SU-DHL-6 (cell line): ENCODE measurements at regions not wholly inside any gene's neighbourhood (a gene's known extent, or its start where the extent isn't known, plus 50 kb on each side); places are given as distances from the start of the nearest gene placed in this dataset.

Source experiments
- H2AFZ ChIP-seq: fragments of 200-600 bp; sonication (generic); 2 replicates; pipeline ENCODE4 v1.6.1; 2014; ENCODE audit warnings: low read depth, mild to moderate bottlenecking, moderate library complexity, mixed read lengths, antibody characterized with exemption, low read length; ENCODE audit not compliant: severe bottlenecking
- H3F3A ChIP-seq: fragments of 200-600 bp; shearing (Covaris generic); 2 replicates; pipeline ENCODE4 v1.6.0; 2016; ENCODE audit warnings: antibody characterized with exemption, mild to moderate bottlenecking; ENCODE audit not compliant: insufficient read depth
- H3K27ac ChIP-seq: fragments of 200-600 bp; sonication (generic); 2 replicates; pipeline ENCODE4 v1.5.1; 2016; ENCODE audit warnings: low read depth, mild to moderate bottlenecking, low read length, moderate library complexity, mixed read lengths
- H3K27me3 ChIP-seq: fragments of 200-600 bp; sonication (generic), shearing (Covaris generic); 2 replicates; pipeline ENCODE4 v1.6.0; 2014; ENCODE audit warnings: mild to moderate bottlenecking, low read length
- H3K36me3 ChIP-seq: fragments of 200-600 bp; sonication (generic); 2 replicates; pipeline ENCODE4 v1.6.1; 2014; ENCODE audit warnings: mild to moderate bottlenecking, low read length, mixed read lengths
- H3K4me2 ChIP-seq: fragments of 300-600, 200-600 bp; shearing (Covaris generic), sonication (generic); 2 replicates; pipeline ENCODE4 v1.6.0; 2014; ENCODE audit warnings: low read length, low read depth, mild to moderate bottlenecking; ENCODE audit not compliant: poor library complexity, severe bottlenecking
- H3K4me3 ChIP-seq: fragments of 200-600 bp; sonication (generic); 2 replicates; pipeline ENCODE4 v1.5.1; 2014; ENCODE audit warnings: antibody characterized with exemption, low read length, mild to moderate bottlenecking, mixed read lengths; ENCODE audit not compliant: insufficient read depth, poor library complexity, severe bottlenecking
- H3K79me2 ChIP-seq: fragments of 200-600 bp; sonication (generic); 2 replicates; pipeline ENCODE4 v1.6.1; 2014; ENCODE audit warnings: mild to moderate bottlenecking, low read length, moderate library complexity; ENCODE audit not compliant: insufficient read depth
- H3K9ac ChIP-seq: fragments of 200-600 bp; sonication (generic); 2 replicates; pipeline ENCODE4 v1.7.0; 2014; ENCODE audit warnings: mild to moderate bottlenecking, low read length
- H3K9me2 ChIP-seq: fragments of 200-600 bp; sonication (generic); replicated peaks from 2 replicates; pipeline ENCODE4 v1.6.1; 2014; ENCODE audit warnings: low read length; ENCODE audit not compliant: insufficient read depth
- H3K9me3 ChIP-seq: fragments of 200-600 bp; sonication (generic); 2 replicates; pipeline ENCODE4 v1.6.1; 2014; ENCODE audit warnings: low read length, mixed read lengths; ENCODE audit not compliant: insufficient read depth
- H4K20me1 ChIP-seq: fragments of 200-600 bp; sonication (generic); 2 replicates; pipeline ENCODE4 v1.6.1; 2014; ENCODE audit warnings: low read depth, mild to moderate bottlenecking, antibody characterized with exemption, low read length, moderate library complexity, mixed read lengths
- EZH2phosphoT487 ChIP-seq: fragments of 200-600 bp; sonication (generic), shearing (Covaris generic); conservative IDR thresholded peaks from 2 replicates; pipeline ENCODE4 v1.6.1; 2018; ENCODE audit warnings: mild to moderate bottlenecking, antibody characterized with exemption, low read length, moderate library complexity, mixed read lengths
- TF ChIP-seq, protein P1 (sequence below): fragments of 200-600 bp; sonication (generic); IDR thresholded peaks from one replicate; pipeline ENCODE4 v1.5.1; 2017; ENCODE audit warnings: antibody characterized with exemption, mild to moderate bottlenecking, low read length, moderate library complexity; ENCODE audit not compliant: insufficient read depth, poor library complexity, severe bottlenecking

DNA sequence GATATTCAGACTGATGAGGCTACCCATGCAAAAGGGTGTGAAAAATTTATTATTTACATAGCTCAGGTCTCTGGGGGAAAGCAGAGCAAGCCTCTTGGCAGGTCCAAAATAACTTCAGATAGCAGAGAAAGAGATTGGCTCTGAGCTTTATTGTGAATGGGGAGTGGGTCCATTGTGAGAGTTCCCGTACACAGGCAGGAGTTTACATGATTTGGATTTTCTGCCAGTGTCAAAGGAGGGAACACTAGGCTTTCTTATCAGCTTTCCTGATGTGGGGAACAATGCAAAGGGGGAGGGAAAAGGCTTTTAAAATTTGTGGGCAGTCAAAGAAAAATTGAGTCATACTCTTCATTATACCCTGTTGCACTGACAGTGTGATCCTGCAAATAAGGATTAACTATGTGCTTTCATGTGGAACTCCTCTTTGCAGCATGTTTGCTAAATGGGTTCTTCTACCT, 615.0 kb upstream of the RIOK2 start:
- H2AFZ ChIP-seq: no peak overlapping the region
- no peaks in the 10 kb centered on the region for H4K20me1 ChIP-seq
- no peak for TF ChIP-seq EZH2phosphoT487
- TF ChIP-seq, protein P1, sequence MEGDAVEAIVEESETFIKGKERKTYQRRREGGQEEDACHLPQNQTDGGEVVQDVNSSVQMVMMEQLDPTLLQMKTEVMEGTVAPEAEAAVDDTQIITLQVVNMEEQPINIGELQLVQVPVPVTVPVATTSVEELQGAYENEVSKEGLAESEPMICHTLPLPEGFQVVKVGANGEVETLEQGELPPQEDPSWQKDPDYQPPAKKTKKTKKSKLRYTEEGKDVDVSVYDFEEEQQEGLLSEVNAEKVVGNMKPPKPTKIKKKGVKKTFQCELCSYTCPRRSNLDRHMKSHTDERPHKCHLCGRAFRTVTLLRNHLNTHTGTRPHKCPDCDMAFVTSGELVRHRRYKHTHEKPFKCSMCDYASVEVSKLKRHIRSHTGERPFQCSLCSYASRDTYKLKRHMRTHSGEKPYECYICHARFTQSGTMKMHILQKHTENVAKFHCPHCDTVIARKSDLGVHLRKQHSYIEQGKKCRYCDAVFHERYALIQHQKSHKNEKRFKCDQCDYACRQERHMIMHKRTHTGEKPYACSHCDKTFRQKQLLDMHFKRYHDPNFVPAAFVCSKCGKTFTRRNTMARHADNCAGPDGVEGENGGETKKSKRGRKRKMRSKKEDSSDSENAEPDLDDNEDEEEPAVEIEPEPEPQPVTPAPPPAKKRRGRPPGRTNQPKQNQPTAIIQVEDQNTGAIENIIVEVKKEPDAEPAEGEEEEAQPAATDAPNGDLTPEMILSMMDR: no peak
- no peak overlapping the region for H3K4me3 ChIP-seq
- no peaks in the 10 kb centered on the region for H3K9me2 ChIP-seq
- no peak overlapping the region for H3K4me2 ChIP-seq
- no peaks in the 10 kb centered on the region for H3K36me3 ChIP-seq
- 0 out of 2 replicates have a peak, but pooled peaks cover 5% of the 10 kb centered on the region for H3K9me3 ChIP-seq
- no peaks in the 10 kb centered on the region for H3K79me2 ChIP-seq
- H3K27ac ChIP-seq: no peak overlapping the region
- H3K9ac ChIP-seq: no peak overlapping the region
- H3F3A ChIP-seq: no peaks in the 10 kb centered on the region
- H3K27me3 ChIP-seq: no peaks in the 10 kb centered on the region

DNA sequence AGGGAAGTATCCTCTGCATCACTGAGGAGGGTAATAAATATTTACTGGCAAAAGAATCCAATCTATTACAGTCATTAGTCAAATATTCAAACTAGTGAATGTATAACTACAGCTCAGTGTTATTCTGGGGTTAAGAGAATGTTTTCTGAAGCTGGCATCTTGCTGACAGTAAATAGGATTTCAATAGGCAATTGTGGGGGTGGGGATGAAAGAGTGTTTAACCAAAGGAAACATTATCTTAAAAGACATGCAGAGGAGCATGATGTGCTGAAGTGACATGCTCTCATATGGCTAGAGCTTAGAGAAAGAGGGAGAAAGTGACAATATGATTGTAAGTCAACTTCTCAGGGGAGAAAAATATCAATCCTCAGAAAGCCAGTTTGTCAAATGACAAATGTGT, 618.4 kb upstream of the RIOK2 start:
- TF ChIP-seq, protein P1: no peak
- no peak for TF ChIP-seq EZH2phosphoT487
- H3F3A ChIP-seq: no peaks in the 10 kb centered on the region
- no peaks in the 10 kb centered on the region for H3K9me2 ChIP-seq
- H3K9me3 ChIP-seq: peaks cover 5% of the 10 kb centered on the region; the same call in 1 of the 2 replicates
- H3K4me3 ChIP-seq: no peak overlapping the region
- H3K27me3 ChIP-seq: no peaks in the 10 kb centered on the region
- no peak overlapping the region for H3K4me2 ChIP-seq
- H4K20me1 ChIP-seq: no peaks in the 10 kb centered on the region
- no peak overlapping the region for H2AFZ ChIP-seq
- no peaks in the 10 kb centered on the region for H3K79me2 ChIP-seq
- no peak overlapping the region for H3K9ac ChIP-seq
- H3K36me3 ChIP-seq: no peaks in the 10 kb centered on the region
- H3K27ac ChIP-seq: no peak overlapping the region

DNA sequence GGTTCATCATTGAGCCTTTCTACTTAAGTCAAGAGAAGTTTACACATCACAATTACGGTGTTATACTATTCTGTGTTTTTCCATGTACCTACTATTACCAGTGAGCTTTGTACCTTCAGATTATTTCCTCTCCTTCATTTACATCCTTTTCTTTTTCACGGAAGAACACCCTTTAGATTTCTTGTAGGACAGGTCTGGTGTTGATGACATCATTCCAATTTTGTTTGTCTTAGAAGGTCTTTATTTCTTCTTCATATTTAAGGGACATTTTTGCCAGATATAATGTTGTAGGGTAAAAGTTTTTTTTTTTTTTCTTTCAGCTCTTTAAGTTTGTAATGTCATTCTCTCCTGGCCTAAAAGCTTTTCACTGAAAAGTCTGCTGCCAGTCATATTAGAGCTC, 637.1 kb upstream of the RIOK2 start:
- Histone ChIP-seq H3K36me3 (no peaks in the 10 kb centered on the region), H3K27ac (no peak overlapping the region), H3K9me2 (no peaks in the 10 kb centered on the region), H3K4me3 (no peak overlapping the region), H3K27me3 (no peaks in the 10 kb centered on the region), H3K9me3 (no peaks in the 10 kb centered on the region), H4K20me1 (no peaks in the 10 kb centered on the region), H3K4me2 (no peak overlapping the region), H3K79me2 (no peaks in the 10 kb centered on the region), H2AFZ (no peak overlapping the region), H3K9ac (no peak overlapping the region), H3F3A (no peaks in the 10 kb centered on the region)
- TF ChIP-seq EZH2phosphoT487: no peak
- TF ChIP-seq, protein P1: no peak
